CD4-positive, alpha-beta T cell treated with Interferon alpha-2 for 1 hour (primary cell): ENCODE measurements at regions not wholly inside any gene's neighbourhood (a gene's known extent, or its start where the extent isn't known, plus 50 kb on each side); places are given as distances from the start of the nearest gene placed in this dataset.
"Not testable (repeated sequence)": the region's sequence is repeated elsewhere in the genome, so short reads cannot be mapped to it uniquely, and the experiment has no call there.

Experiments
- DNase-seq, 2 donors: peaks; one replicate each; pipeline ENCODE4 v3.0.0-alpha.2; 2020 to 2022

DNA sequence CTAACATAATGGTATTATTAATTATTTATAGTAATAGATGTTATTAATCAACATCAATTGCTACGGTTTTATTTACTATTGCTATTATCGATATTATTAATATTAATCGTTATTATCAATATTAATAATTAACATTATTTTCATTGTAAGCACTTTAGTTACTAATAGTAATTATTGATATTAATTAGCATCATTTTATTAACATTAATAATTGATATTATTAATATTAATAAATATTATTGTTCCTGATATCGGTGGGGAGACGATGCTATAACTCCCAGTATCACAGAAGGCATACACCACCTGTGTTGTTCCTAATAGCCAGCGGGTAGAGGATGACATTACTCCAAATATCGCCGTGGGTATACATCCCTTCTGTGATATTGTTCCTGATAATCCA lies 335.5 kb downstream of the MEX3B start:
- no peak for DNase-seq

DNA sequence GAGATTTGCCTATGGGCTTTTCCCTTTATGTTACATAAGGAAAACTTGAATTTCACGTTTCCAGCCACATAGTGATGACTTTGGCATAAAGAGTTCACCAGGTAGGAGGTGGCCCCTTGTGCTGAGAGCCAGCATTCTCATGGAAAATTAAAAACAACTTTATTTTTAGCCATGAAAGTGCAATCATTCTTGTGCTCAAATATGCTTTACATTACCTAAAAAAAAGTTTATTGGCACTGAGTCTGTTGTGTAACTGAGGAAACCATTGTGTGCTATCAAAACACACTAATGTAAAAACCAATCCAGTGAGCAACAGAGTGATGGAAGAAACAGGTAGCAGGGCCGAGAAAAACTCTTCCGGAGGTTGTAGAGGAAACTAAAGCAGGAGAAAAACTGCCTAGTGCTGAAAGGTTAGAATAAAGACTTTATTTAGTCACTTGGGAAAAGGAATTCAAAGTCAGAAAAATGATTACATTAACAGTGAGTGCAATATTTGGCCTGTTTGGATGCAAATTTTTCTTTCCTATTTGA lies 332.9 kb upstream of the TMC3 start:
- not testable (repeated sequence) for DNase-seq

DNA sequence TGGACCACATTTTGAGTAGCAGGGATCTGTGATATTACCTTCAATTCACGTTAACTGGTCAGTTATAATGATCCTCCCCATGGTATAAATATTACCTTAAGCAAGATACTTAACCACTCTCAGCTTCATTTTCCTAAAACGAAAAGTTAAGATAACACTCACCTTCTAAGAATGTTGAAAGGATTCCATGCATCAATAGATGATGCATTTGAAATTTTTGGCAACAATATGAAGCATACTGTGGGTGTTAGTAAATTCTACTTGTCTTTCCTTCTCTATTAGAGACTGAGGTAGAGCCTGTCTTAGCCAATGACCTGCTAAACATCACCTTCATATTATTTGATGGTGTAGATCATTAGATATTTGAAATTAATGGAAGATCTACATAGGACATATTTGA lies 331.7 kb upstream of the TMC3 start:
- not testable (repeated sequence) for DNase-seq

DNA sequence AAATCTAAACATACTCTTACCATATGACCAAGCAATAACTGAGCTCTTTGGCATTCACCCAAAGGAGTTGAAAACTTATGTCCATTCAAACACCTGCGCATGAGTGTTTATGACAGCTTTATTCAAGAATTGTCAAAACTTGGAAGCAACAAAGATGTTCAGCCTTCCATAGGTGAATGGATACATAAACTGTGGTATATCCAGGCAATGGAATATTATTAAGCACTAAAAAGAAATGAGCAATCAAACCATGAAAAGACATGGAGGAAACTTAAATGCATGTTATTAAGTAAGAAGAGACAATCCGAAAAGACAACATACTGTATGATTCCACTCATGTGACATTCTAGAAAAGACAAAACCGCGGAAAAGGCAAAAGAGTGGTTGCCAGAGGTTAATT lies 312.0 kb upstream of the TMC3 start:
- DNase-seq: no peak

DNA sequence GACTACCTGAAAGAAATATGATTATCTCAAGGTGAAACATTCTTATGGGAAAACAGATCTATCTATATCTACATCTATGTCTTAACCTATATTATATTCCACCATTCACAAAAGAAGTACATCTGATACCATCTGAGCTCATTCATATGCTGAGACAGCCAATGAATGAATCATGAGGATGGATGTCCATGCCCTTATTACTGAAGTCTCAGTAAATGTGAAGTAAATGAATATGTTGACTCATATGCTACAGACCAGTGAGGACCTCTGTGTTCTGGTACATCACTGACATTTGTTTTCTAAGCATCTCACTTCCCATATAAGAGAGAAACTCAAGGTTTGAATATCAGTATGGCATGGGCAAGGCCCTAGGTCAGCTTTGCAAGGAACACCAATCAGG lies 311.2 kb upstream of the TMC3 start:
- no peak for DNase-seq

DNA sequence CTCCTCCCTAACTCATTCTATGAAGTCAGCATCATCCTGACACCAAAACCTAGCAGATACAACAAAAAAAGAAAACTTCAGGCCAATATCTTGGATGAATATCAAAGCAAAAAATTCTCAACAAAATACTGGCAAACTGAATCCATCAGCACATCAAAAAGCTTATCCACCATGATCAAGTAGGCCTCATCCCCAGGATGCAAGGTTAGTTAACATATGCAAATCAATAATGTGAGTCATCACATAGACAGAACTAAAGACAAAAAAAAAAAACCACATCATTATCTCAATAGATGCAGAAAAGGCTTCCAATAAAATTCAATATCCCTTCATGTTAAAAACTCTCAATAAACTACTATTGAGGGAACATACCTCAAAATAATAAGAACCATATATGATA lies 306.8 kb upstream of the TMC3 start:
- DNase-seq: no peak

DNA sequence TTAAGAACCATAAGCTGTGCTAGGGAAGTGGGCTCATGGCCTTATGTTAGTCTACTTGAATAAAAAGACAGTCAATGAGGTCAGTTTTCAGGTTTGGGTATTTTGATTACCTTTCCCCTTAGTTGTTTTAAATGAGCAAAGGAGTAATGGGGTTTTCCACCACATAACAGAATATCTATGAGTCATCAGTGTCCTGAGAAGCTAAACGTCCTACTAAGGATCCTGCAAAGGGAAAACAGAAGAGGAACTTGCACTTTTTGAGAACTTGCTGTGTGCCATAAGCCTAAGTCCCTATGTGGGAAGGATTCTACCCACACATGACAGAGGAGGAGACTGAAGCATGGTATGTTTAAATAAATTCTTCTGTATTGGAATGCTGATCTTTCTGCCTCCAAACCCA lies 292.8 kb upstream of the TMC3 start:
- no peak for DNase-seq

DNA sequence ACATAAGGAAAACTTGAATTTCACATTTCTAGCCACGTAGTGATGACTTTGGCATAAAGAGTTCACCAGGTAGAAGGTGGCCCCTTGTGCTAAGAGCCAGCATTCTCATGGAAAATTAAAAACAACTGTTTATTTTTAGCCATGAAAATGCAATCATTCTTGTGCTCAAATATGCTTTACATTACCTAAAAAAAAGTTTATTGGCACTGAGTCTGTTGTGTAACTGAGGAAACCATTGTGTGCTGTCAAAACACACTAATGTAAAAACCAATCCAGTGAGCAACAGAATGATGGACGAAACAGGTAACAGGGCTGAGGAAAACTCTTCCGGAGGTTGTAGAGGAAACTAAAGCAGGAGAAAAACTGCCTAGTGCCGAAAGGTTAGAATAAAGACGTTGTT lies 287.0 kb upstream of the TMC3 start:
- DNase-seq: no peak

DNA sequence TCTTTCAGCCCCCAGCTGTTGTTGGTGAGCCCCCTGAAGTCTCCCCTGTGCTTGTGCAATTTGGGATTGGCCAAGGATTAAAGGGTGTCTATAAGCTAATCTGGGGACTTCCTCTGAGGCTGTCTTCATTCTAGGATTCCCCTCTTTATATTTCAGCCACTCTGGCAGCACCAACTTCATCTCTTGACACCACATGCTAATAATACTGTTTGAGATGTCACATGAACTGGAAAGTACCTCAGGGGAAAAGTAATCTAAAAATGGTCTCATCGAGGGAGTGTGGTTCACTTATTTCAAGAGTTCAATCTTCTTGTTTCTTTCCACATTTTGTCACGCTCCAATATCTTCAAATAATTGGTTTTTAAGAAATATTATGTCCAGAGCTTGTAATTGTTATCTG lies 279.2 kb upstream of the TMC3 start:
- no peak for DNase-seq

DNA sequence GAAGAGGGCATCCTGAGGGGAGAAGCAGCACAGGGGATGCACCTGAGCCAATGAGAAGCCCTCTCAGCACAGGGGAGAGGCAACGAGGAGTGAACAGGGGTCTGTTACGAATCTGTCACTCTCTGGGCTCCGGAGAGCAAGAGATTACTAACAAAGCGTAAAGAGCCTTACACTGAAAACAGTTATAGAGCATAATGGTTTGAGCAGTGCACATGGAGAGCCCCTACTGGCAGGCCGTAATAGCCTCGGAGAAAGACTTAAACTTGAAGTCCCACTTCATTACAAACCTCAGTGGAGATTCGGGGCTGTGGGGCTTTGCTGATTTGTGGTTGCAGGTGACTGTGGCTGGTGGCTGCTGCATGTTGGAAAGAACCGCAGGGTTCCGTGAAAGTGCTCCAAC lies 271.5 kb upstream of the TMC3 start:
- DNase-seq: no peak

DNA sequence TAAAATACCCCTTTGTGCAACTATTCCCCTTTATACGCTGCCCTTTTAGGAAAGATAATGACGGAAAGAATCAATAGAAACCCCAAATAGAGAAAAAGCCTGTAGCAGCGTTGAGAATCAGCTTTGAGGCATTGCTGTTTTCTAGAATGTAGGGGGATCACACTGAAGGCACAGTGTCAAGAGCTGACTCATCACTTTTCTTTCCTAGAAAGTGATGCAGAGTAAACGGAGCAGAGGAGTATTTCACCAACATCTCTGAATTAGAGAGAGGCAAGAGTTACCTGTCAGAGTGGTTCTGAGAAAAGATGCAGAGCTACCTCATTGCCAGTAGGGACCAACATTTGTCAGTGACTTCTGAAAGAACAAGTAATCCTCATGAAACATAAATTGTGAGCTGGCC lies 269.8 kb upstream of the TMC3 start:
- no peak for DNase-seq

DNA sequence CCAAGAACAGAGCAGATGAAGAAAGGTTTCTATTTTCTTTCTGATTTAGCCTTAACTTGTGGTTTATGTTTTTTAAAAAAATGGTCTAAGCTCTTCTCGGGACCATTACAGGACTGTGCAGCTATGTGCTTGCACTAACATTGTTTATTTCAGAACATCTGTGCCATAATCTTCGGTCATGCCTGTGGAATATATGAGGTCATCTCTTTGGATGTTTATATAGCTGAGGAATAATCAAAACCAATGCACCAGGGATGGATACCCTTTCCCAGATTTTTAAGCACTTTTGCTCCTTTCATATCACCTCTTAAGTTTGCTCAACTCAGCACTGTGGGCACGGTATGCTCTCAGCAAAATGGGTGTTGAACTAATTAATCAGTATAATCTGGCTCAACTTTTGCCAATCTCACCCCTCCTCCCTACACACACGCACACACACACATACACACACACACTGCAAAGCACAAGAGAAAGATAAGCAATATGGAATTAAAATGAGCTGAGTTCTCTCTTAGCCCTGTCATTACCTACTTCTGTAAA lies 268.5 kb upstream of the TMC3 start:
- DNase-seq: no peak

DNA sequence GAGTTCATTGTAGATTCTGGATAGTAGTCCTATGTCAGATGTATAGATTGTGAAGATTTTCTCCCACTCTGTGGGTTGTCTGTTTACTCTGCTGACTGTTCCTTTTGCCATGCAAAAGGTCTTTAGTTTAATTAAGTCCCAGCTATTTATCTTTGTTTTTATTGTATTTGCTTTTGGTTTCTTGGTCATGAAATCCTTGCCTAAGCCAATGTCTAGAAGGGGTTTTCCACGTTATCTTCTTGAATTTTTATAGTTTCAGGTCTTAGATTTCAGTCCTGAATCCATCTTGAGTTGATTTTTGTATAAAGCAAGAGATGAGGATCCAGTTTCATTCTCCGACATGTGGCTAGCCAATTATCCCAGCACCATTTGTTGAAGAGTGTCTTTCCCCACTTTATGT lies 262.1 kb upstream of the TMC3 start:
- DNase-seq: not testable (repeated sequence)

DNA sequence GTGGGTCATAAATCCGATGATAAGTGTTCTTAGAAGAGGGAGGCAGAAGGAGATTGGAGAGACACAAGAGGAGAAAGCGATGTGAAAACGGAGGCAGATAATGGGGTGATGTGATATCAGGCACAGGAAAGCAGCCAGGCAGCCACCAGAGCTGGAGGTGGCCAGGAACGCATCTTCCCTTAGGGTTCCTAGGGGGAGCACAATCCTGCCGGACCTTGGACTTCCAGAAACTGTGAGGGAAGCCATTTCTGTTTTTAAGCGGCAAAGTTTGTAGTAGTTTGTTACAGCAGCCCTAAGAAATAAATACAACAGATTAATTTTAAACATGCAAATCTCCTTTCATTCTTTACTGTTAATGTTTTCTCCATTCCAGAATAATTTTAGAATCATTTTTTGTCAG lies 259.9 kb upstream of the TMC3 start:
- no peak for DNase-seq

DNA sequence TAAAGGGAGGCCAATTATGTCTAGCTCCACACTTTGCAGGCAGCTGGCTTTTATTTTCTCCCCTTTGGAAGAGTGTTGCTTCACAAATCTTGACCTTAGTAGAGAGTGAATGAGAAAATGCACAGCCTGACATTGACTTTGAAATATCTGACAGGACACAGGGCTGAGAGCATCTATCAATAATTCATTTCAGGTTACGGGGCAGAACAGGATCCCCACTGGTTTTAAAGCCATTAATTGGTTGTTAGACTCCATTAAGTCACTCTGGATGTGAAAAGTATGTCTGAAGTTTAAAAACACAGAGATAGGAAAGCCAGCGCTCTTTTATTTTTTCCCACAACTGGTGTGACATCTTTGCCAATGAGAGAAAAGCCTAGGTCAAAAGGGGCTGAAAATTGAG lies 251.9 kb upstream of the TMC3 start:
- DNase-seq: no peak

DNA sequence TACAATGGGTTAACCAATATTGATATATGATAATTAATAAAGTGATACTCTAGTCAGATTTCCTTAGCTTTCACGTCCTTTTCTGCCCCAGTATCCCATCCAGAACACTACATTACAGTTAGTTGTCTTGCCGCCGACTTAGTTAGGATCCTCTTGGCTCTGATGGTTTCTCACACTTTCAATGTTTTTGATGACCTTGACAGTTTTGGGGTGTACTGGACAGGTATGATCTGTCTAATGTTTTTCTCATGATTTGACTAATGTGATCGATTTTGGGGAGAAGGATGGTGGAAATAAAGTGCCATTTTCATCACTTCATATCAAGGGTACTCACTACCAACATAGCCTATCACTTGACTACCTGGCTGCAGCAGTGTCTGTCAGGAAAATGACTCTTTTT lies 245.0 kb upstream of the TMC3 start:
- no peak for DNase-seq

DNA sequence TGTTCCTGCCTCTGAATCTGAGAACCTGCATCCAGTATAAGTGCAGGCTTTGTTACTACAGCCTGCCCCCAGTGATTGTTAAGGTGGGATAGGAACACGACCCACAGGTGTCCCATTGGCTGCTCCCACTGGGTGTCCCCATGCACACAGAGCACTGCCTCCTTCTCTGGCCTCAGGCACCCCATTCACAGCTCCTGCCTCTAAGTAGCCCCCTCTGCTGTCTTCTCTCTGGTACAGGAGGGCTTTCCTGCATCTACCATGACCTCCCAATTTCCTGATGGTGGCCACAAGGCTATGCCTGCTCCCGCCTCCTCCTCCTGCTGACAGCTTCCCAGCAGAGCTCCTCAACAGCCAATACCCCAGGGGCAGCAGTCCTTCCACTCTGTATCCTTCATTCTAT lies 238.6 kb upstream of the TMC3 start:
- DNase-seq: no peak

DNA sequence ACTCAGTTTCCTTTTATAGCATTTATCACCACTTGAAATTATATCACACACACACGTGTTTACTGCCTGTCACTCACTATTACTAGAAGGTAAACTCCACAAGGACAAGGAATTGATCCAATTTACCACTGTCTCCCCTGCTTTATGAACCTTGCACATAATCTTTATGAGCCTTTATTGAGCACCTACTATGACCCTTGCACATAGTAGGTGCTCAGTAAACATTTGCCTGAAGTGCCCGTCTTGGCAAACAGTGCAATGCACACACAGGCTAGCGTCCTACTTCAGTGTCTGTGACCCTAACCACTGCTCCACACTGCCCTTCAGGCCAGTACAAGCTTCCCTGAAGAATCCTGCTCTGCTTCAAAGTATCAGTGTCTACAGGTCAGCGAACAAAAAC lies 237.7 kb upstream of the TMC3 start:
- DNase-seq: no peak

DNA sequence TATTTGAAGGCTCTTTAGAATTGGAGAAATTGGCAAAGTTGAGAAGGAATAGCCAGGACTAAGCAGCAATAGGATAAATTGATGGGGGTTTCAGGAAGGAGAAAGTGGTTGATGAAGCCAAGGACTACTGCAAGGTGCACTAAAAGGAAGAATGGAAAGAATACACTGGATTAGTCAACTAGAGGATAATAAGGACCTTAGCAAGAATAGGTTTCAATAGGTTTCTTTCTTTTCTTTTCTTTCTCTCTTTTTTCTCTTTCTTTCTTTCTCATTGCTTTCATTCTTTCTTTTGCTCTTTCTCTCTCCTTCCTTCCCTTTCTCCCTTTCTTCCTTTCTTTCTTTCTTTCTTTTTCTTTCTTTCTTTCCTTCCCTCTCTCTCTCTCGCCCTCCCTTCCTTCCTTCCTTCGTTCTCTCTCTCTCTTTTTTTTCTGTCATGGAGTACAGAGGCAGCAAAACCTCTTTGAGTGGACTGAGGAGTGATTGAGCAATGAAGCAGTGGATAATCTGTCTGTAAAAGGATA lies 234.4 kb upstream of the TMC3 start:
- DNase-seq: no peak

DNA sequence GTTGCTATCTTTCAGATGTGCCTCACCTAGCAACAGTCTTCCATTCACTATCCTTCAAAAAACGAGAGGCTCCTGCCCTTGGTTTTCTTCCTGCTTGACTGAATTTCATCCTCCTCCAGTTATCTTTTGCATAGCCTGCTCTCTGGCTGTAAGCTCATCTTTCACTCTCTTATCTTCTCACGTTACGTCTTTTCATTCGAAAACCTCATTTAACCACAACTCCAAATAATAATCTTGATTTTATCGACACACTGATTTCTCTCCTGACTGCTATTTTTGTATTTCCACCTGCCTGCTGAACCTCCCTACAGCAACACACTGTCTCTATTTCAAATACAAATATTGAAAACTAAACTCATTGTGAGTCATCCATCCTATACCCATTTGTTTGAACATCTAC lies 230.7 kb upstream of the TMC3 start:
- DNase-seq: no peak

DNA sequence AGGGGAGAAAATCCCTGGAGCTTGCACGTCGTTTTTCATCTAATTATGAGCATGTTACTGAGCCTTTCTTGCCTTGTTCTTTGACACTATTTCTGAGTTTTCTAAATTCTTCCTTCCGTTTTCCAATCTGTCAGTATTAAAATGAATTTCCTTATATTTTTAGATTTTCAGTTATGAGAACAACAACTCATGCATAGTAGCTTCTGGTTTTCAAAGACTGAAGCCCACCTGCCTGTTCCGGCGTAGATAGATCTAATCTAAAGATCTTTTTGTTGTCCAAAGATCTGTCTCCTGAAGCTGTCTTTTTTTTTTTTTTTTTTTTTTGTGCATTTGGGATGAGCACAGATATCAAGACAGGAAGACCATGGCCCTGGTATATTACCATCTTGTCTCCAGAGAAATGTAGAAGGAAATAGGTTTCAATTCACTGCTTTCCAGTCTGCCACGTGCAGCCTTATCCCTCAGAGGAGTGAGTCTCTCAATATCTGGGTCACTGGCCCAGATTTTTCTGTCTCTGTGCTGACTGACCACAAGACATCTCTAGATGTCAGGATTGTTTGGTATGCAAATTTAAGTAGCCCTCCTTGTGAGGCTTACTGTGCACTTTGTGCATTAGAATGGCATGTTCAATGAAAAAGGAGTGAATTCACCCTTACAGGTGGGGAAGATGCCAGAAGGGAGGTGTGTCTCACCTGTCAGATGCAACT lies 222.3 kb upstream of the TMC3 start:
- no peak for DNase-seq

DNA sequence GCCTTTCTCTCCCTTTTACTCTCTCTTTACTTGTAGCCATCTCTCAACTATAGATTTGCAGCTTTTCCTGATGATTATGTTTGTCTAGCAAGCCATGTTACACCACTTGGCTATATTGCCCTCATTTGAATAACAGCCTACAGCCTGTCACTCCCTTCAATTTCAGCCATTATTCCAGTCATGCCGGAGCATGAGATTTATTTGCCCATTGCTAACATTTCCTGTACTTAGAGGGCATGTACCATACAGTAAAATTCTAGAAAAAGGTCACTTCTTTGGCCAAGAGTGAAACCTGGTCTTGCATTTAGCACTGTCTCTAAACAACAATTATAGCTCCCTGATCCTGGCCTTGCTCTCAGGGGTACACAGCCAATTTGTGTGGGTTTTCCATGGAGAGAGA lies 221.7 kb upstream of the TMC3 start:
- no peak for DNase-seq

DNA sequence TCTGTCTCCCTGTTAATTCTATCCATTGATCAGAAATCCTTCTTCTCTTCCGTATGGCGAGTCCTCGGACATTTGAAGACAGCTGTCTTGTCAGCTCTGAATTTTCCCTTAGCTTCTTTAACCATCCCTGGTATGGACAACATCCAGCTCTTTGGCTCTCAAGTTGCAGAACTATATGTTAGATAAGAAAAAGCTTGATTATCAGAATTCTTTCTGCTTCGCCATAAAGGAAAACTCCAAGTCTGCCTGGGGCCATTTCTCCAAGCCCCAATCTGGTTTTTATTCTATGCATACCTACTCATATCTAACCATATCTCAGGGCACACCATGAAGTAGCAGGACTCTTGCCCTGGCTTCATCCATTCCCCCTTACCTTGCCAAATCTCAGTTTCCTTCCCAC lies 215.7 kb upstream of the TMC3 start:
- DNase-seq: no peak

DNA sequence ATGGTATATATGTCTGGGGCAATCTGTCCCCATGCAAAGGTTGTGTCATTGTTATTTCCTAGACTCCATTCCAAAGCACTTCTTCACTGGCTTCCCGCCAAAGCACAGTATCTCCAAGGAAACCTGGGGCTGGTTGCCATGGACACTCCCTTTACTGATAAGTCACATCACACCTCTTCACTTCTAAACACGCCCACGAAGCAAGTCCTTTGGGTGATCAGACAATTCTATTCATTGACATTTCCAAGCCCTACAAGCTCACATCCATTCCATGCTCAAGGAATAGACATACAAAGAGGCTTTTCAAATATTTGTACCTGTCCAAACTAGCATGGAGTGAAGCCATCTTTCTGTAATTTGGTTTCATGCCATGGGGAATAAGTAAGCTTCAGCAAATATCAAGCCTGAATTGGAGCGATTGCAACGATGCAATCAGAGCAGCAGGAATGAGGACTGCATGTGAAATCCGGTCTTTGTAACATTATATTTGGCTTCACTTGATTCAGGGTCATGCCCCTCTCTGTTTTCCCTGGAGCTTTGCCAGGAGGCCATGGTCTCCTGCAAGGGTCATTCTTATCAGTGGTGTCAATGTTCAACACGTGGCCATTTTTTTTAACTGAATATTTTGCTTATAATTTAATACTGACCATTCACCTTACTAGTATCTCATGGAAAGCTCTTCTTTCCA lies 201.6 kb upstream of the TMC3 start:
- no peak for DNase-seq
